PFSK-1 (cell line): ENCODE measurements at regions not wholly inside any gene's neighbourhood (a gene's known extent, or its start where the extent isn't known, plus 50 kb on each side); places are given as distances from the start of the nearest gene placed in this dataset.

Source experiments
- FOXP2 ChIP-seq: optimal IDR thresholded peaks from 2 replicates; pipeline ENCODE3; 2011; ENCODE audit warnings: borderline replicate concordance, control low read depth, inconsistent platforms; ENCODE audit not compliant: insufficient read depth; ENCODE audit errors: extremely low read length, extremely low read depth
- POLR2AphosphoS5 ChIP-seq: IDR thresholded peaks from 2 replicates; pipeline ENCODE4 v1.6.1; 2012; ENCODE audit warnings: low read depth, mild to moderate bottlenecking, control low read depth, low read length, moderate library complexity
- SIN3A ChIP-seq: IDR thresholded peaks from 2 replicates; pipeline ENCODE4 v1.6.1; 2012; ENCODE audit warnings: mild to moderate bottlenecking, low read length, moderate library complexity, borderline replicate concordance; ENCODE audit not compliant: insufficient read depth
- TAF1 ChIP-seq: IDR thresholded peaks from 2 replicates; pipeline ENCODE4 v1.6.1; 2012; ENCODE audit warnings: low read length, control low read depth, borderline replicate concordance; ENCODE audit not compliant: insufficient read depth
- TF ChIP-seq, protein P1 (sequence below), 2 experiments: IDR thresholded peaks; 2 replicates each; pipeline versions ENCODE4 v1.6.1 to v1.8.0; 2011 to 2012; ENCODE audit warnings: low read depth in 2 of 2, low read length in 2 of 2, control low read depth in 1 of 2, inconsistent platforms in 1 of 2, mild to moderate bottlenecking in 1 of 2, moderate library complexity in 1 of 2; ENCODE audit not compliant: insufficient read depth in 1 of 2

DNA sequence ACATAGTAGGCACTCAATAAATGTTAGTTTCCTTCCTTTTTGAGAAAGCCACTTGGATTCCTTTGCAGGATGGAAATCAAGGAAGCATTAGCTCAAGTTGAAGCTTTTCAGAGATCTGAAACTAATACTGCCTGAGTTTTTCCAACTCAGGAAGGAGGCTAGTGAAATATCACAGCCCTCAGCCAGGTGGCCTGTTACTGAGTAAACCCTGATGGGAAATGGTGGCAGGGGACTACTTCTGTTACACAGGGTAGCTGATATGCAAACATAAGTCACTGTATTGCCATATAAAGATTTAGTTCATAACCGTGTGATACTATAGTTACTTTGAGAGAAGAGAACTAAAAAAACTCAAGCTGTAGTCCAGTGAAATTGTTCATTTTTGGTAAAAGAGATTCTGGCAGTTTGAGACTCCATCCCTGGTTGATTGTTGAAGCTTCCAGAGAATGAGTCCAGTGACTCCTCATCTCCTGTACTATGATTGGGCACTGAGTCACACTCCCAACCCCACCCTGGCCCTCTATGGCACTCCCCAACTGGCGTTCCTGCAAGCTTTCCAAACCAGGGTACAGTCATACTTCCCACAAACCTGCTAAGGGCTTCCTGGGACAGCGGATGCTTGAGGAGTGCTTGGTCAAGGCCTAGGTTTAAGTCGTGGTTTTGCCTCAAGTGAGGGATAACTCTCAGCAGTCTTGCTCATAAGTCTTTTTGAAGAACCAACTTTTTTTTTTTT, 81.8 kb downstream of the MID1IP1 start:
- TF ChIP-seq TAF1 (no peak), FOXP2 (no peak), POLR2AphosphoS5 (no peak), SIN3A (no peak)
- TF ChIP-seq, protein P1, sequence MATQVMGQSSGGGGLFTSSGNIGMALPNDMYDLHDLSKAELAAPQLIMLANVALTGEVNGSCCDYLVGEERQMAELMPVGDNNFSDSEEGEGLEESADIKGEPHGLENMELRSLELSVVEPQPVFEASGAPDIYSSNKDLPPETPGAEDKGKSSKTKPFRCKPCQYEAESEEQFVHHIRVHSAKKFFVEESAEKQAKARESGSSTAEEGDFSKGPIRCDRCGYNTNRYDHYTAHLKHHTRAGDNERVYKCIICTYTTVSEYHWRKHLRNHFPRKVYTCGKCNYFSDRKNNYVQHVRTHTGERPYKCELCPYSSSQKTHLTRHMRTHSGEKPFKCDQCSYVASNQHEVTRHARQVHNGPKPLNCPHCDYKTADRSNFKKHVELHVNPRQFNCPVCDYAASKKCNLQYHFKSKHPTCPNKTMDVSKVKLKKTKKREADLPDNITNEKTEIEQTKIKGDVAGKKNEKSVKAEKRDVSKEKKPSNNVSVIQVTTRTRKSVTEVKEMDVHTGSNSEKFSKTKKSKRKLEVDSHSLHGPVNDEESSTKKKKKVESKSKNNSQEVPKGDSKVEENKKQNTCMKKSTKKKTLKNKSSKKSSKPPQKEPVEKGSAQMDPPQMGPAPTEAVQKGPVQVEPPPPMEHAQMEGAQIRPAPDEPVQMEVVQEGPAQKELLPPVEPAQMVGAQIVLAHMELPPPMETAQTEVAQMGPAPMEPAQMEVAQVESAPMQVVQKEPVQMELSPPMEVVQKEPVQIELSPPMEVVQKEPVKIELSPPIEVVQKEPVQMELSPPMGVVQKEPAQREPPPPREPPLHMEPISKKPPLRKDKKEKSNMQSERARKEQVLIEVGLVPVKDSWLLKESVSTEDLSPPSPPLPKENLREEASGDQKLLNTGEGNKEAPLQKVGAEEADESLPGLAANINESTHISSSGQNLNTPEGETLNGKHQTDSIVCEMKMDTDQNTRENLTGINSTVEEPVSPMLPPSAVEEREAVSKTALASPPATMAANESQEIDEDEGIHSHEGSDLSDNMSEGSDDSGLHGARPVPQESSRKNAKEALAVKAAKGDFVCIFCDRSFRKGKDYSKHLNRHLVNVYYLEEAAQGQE (IDR thresholded peaks at IDR 0.05; ENCODE audit: insufficient read depth in 1 of 2, low read depth in 2 of 2, low read length in 2 of 2): no peak

DNA sequence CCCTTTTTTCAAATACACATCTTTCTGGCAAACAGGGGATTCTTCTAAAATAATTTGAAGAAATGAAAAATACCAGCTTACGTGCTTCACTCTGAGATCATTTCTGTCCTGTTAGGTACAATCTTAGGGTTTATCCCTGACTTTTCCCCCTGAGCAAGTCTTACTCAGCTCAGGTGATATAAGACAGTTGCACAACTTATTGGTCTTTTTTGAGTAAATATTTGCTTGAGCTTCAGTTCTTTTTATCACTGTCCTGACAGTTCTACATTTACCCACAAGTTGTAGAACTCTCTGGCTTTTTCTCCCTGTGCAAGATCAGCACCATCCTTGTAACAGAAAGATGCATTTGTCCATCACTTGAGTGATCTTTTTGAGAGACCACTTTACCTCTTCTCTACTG, 84.9 kb downstream of the MID1IP1 start:
- TF ChIP-seq, protein P1 (IDR thresholded peaks at IDR 0.05; ENCODE audit: insufficient read depth in 1 of 2, low read depth in 2 of 2, low read length in 2 of 2): no peak
- no peak for TF ChIP-seq POLR2AphosphoS5
- TF ChIP-seq FOXP2: no peak
- TF ChIP-seq TAF1: no peak
- no peak for TF ChIP-seq SIN3A

DNA sequence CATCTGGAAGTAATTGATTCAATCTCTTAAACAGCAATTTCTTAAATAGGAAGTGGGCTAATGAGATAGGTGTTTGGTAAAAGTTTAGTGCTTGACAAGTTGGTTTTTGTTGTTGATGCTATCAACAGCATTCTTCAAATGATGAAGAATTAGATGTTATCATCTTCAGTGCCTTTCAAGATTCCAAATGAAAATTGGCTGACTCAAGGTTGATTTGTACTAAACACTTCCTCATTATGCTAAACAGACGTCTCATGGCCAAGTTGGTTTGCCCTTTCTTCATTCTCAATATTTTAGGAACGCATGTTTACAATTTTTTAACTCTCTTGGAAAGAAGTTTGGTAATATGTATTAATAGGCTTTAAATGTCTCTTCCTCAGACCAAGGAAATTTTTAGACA, 86.0 kb downstream of the MID1IP1 start:
- TF ChIP-seq, protein P1 (IDR thresholded peaks at IDR 0.05; ENCODE audit: insufficient read depth in 1 of 2, low read depth in 2 of 2, low read length in 2 of 2): no peak
- TF ChIP-seq POLR2AphosphoS5 (no peak), FOXP2 (no peak), TAF1 (no peak), SIN3A (no peak)

DNA sequence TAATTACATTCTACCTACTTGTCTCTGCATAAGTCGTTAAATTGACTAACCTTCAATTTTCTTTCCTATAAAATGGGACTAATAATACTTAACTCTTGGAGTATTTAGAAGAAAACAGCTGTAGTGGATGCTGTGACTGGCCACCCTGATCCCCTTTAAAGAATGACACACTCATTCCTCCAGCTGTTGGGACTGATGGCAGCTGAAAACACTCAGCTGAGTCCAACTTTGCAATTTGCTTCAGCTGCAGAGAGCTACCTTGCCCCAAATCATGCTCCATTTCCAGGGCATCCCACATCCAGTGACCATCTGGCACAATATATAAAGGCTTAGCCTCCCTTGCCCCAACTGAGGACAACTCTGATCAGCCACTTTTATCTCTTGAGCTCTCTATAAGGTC, 89.1 kb downstream of the MID1IP1 start:
- TF ChIP-seq SIN3A: no peak

DNA sequence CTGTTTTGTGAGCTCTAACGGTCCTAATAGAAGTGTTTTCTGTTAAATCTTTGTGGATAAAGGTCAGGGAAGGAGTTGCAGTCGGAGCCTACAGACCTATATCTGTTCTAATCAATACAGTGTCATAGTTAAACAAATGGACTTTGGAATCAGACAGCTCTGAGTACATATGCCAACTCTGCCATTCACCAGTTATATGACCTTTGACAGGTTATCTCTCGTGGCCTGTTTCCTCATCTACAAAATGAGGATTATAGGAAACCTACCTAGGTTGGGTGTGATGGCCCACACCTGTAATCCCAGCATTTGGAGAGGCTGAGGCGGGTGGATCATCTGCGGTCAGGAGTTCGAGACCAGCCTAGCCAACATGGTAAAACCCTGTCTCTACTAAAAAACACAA, 89.7 kb downstream of the MID1IP1 start:
- TF ChIP-seq, protein P1 (IDR thresholded peaks at IDR 0.05; ENCODE audit: insufficient read depth in 1 of 2, low read depth in 2 of 2, low read length in 2 of 2): no peak
- TF ChIP-seq TAF1 (no peak), SIN3A (no peak), POLR2AphosphoS5 (no peak), FOXP2 (no peak)
